NCI-H524 treated with DMSO at 0.1 percent for 48 hours (cell line): ENCODE measurements at regions not wholly inside any gene's neighbourhood (a gene's known extent, or its start where the extent isn't known, plus 50 kb on each side); places are given as distances from the start of the nearest gene placed in this dataset.
A peak's percentile ranks its signal among the peaks of the same experiment; 100 is the strongest.
"Not testable (repeated sequence)": the region's sequence is repeated elsewhere in the genome, so short reads cannot be mapped to it uniquely, and the experiment has no call there.

Experiments used
- DNase-seq: peaks from one replicate; lab custom pipeline; 2025; lab: John Stamatoyannopoulos, UW

DNA sequence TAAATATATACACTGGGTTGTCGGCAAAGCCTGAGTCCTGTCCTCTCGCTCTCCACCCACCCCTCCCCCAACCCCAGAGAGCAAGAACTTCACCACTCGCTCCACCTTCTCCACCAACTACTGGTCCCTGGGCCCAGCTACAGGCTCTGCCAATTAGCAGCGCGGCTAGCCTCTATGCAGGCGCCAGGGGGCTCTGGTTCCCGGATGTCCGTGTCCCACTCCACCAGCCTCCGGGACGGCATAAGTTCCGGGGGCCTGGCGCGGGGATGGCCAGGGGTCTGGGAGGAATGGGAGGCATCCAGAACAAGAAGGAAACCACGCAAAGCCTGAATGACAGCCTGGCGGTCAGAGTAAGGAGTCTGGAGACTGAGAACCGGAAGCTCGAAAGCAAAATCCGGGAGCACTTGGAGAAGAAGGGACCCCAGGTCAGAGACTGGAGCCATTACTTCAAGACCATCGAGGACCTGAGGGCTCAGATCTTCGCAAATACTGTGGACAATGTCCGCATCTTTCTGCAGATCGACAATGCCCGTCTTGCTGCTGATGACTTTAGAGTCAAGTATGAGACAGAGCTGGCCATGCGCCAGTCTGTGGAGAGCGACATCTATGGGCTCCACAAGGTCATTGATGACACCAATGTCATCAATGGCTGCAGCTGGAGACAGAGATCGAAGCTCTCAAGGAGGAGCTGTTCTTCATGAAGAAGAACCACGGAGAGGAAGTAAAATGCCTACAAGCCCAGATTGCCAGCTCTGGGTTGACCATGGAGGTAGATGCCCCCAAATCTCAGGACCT, 224.3 kb upstream of the ID4 start:
- not testable (repeated sequence) for DNase-seq

DNA sequence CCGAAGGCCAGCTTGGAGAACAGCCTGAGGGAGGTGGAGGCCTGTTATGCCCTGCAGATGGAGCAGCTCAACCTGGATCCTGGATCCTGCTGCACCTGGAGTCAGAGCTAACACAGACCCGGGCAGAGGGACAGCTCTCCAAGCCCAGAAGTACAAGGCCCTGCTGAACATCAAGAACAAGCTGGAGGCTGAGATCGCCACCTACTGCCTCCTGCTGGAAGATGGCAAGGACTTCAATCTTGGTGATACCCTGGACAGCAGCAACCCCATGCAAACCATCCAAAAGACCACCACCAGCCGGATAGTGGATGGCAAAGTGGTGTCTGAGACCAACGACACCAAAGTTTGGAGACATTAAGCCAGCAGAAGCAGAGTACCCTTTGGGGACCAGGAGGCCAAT, 223.5 kb upstream of the ID4 start:
- no peak for DNase-seq

DNA sequence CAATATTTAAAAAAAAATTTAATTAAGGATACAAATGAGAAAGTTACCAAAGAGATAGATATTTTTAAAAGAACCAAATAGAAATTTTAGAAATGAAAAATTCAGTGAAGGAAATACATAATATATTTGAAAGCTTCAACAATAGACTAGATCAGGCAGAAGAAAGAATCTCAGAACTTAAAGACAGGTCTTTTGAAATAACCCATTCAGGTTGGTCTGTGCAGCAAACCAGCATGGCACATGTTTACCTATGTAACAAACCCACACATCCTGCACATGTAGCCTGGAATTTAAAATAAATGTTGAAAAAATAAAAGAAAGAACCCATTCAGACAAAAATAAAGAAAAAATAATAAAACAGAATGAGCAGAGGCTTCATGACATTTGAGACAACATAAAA, 221.1 kb upstream of the ID4 start:
- DNase-seq: no peak

DNA sequence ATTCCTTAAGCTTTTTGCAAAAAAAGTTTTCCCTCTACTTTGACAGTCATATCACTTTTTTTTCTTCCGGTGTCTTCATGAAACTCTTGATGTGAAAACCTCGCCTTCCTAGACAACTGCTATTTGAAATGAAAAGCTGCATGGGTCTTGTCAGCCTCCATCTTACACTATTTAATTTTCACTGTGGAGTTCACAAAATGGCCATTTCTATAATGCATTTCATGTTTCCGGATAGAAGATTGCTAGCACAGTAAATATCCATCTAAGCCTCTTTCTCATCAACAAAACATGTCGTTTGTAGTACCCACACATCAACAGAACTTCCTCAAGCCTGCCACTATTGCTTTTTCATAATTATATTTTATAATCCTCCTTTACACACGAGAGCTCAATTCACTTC, 204.9 kb upstream of the ID4 start:
- DNase-seq: no peak

DNA sequence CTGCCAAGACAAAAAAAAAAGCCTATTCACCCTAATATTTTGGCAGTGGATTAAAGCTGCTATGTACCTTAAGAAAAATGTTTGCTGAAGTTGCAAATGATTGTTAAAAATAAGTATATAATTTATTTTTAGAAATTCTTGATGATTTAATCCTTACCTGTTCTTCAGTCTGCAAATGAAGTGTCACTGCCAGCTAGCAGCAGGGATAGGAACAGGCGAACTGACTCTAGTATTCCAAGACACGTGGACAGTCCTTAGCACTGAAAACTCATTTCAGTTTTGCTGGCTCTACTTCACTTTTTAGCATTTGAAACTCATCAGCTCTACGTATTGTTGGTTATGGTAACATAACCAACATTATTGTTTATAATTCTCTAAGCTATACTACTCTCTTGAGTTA, 204.4 kb upstream of the ID4 start:
- DNase-seq: no peak

DNA sequence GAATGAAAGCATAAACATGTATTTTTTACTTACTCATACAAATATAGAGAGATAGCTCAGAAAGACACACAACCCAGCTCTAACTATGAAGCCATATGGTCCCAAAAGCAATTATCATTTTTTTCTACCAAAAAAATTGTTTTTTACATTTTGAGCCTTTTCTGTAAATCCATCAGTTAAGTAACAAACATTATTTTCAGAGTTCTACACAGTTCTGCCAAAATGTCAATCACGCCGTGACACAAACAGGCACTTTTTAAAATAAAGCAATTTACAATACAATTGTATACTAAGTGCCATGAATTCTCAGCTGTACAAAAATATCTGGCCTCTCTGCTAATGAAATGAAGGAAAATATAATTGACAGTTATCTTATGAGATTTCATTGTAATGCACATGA, 201.4 kb upstream of the ID4 start:
- DNase-seq: no peak

DNA sequence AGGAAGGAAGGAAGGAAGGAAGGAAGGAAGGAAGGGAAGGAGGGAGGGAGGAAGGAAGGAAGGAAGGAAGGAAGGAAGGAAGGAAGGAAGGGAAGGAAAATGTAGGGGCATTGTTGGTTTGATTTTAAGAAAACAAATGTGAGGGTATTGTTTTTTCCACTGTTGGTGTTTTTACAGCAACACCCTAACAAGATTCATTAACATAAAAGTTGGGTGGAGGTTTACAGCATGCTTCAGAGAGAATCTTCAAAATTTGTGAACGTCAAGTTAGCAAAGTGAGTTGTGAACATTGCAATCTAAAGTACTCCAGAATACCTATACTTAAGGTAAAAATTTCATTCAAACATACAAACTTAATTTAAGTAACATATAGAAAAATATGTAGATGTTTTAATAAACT, 200.2 kb upstream of the ID4 start:
- no peak for DNase-seq

DNA sequence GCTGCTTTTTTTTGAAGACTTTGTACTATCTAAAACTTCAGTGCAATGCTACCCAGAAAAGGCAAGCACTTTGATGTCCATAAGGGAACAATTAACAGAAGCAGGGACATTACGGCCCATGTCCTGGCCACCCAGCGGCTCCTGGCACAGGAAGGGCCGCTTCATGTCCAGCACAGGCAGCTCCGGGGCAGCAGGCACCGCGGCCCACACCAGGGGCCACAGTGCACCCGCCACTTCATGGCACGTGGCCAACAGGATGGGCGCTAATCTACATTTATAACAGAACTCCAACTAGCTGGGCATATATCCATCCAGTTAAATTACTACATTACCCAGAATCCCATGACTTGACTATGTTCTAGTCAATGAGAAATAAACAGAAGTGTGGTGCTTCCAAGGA, 198.2 kb upstream of the ID4 start:
- DNase-seq: no peak

DNA sequence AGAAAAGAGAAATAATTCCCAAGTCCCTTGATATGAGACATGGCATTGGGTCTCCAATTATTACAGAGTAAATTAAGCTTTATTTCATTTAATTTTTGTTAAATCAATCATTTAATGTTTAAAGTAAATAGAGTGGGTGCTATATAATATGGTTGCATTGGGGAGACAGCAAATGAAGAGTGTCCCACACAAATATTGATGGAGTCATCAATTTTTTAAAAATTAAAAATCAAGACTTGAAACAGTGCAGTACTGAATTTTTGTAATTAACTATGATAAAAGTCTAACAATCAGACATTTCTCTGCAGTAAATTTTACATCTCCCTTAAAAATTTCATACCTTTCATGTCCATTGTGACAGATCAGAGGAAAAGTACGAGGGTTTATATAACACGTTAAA, 193.9 kb upstream of the ID4 start:
- no peak for DNase-seq

DNA sequence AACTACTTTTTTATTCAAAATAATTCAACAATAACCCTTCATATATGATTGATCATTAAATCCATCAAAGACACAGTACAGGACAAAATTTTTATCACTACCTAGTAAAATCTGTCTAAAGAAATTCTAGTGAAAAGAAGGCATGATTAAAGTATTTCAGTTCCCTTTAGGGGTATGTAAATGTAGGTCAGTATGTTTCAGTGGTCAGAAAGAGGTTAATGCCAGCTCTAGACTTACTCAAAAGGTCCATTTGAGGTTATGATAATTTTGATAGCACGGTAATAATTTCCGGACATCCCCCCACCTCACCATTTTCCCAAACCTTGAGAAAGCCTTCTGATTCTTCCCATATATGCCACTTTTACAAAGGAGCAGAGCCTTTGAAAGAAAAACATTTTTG, 193.5 kb upstream of the ID4 start:
- DNase-seq: no peak

DNA sequence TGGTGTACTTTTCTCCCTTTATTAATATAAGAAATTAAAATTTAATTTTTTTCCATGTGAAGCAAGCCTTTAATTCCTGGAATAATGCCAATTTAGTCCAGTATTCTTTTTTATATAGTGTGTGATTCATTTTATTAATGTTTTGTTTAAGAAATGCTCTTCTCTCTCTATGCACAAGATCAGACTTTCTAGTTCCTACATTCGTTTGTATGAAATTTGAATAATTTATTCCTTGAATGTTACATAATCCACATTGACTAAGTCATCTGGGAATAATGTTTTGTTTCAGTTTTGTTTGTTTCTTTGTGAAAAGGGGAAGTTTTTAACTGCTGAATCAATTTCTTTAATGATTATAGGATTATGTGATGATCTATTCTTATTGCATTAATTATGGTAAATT, 181.4 kb upstream of the ID4 start:
- no peak for DNase-seq

DNA sequence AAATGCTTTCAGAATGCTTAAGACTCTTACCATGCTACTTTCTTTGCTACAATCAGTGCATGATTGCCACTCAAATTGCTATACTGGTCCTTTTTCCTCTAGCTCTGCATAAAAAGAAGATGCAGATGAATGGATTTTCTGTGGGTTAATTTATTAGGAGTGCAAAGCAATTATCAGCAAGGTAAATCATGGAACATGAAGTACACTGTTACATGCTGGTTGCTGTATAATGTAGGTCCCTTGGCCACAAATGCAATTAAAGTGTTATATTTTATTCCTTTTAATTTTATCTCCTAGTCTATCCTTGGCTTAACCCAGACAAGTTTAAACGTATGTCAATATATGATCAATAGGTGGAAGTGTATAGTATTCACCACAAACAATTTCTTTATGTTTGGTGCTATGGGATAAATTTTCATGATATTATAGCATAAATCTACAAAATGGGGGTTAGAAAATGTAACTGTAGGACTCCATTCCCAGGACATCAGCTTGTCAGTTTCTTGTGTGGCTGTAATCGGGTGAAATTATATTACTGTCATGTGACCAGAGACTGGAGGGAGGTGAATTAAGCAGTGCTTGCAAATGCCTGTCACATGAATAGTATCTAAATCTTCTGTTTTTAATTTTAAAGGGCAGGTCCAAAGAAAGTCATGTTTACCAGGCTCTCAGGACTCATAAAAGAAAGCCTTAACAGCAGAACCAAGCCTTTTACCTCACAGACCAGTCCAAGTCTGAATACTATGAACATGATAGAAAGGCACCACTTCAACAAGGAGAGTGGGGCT, 176.9 kb upstream of the ID4 start:
- DNase-seq: no peak

DNA sequence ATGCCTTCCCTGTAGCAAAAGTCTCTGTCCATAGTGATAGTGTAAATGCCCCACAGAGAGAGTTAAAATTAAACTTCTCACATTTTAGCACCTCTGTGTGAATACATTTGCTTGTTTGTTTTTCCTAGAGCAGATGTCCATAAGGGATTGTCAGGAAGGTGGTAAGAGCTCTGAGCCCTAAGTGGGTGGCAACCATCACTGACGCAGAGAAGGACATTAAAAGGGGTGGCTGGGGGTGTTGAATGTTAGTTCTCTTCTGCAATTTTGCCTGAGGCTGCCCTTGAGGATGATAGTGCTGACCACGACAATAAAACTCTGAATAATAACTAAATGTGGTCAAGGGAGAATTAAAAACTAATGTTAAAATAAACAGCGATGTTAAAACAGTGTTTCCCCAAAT, 174.3 kb upstream of the ID4 start:
- no peak for DNase-seq

DNA sequence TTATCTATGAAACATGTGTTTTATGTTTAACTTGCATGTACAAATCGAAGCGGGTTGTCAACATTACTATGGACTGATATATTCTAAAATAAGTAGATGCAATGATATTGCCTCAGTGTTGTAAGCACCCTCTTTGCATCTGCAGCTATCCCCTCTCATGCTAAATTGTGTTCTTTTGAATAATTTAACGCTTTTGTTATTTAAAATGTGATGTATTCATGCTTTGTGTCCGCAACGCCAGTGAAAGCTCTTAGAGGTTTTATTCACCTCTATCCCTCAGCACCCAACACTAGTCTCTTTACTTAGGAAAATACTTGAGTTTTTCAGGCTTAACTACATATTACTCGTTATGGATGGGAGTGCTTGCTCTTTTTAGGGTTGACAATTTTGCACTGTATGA, 173.7 kb upstream of the ID4 start:
- DNase-seq: no peak

DNA sequence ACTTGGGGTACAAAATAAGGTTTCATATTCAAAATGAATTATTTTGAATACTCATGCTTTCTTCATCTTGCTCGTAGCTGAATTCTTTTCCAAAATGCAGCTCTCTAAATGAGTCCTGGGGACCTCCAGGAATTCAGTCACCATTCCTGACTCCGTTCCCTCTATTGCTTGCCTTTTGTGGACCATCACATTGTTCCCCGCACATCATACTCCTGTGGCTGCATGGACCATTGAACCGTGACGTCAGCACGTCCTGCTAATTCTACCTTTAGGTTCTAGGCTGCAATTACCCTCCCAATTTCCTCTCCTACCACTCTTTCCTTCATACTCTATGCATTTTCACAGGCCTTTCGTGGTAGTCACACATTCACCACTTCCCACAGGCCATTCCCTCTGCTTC, 173.1 kb upstream of the ID4 start:
- DNase-seq: no peak

DNA sequence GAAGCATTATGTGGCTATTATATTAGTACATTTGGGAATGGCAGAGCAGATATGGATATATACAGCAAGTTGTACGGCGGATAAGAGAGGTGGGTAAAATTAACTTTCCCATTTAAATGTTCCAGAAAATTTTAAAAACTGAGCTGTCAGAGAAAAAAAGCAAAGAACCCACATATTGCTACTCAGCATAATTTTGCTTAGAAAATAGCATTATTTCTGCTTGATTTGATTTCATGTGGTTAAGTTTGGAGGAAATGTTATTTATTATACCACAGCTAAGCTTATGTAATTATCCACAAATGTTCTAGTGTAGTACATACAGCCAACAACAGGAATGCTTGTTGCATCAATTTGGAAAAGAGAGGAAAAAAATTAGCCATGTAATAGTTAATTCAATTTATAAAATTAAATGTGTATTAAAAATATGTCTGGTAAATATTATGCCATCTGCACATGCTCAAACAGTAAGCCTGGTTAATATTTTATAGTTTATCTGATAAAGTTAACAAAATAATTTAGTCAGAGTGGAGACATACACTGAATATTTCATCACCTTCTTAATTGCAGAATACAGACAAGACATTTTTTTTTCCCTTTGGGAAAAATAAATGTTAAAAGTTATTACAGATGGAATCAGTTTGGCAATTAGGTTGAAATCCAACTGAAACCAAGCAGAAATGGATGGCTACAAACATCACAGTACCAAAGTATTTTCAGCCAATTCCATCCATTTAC, 172.1 kb upstream of the ID4 start:
- DNase-seq: no peak

DNA sequence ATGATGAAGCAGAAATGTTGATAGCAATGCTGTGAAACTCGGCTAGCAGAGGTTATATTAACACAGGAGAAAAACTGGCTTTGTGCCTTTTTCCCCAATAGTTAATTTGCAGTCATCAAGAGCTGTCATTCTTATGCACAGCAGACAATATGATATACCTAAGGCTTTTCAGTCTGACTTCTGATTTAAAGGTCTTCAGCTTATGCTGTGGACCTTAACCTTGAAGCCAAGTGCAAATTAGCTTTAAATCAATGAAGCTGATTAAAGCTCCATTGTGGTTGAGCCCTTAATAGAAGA, 171.6 kb upstream of the ID4 start:
- no peak for DNase-seq

DNA sequence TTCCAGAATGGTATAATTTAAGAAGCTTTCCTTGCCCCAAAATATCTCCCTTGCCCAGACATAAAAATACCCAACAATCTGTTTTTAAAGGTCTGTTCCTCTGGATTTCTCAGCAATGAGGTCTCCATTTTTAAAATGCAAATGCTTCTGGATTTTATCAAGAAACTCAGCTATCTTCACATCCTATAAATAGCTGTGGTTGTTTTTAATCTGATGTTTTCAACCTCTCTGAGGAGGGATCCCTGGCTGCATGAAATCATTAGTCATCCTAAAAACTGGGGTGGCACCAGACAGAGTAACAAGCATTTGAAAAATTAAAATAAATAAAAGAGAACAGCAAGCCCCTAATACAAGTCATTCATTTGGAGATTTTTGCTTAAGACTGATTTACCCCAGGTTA, 168.5 kb upstream of the ID4 start:
- no peak for DNase-seq

DNA sequence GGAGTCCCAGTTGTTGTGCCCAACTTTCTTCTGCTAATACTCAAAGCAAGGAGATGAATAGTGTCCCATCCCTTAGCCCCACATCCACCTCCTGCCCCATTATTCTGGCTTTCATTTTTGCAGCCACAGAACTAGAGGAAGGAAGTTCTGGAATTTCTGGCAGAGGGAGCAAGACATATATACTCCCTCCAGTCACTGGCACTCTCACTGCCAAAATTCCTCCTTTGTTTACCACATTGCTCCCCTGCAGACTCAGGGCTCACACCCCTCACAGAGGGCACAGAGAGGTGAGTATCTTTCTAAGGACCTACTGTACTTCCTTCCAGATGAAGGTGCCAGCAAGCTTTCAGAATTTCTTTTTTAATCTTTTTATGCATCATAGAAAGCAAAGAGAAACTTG, 168.0 kb upstream of the ID4 start:
- DNase-seq: no peak

DNA sequence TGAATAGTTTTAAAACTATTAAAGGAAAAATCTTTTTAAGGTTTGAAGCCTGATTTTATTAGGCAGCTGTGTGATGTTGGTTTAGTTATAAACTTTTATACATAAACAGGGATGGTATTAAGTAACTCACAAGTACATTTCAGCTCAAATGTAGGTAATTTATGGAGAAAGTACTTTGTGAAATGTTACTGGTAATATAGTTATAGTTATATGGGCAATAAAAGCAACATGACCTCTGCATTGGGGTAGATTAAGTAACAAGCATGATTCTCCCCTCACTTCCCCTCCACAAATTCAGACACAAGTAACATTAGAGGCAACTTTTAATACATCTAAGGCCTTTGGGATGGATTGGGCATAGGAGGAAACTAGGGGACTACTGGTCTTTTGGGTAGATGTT, 154.3 kb upstream of the ID4 start:
- DNase-seq: no peak

DNA sequence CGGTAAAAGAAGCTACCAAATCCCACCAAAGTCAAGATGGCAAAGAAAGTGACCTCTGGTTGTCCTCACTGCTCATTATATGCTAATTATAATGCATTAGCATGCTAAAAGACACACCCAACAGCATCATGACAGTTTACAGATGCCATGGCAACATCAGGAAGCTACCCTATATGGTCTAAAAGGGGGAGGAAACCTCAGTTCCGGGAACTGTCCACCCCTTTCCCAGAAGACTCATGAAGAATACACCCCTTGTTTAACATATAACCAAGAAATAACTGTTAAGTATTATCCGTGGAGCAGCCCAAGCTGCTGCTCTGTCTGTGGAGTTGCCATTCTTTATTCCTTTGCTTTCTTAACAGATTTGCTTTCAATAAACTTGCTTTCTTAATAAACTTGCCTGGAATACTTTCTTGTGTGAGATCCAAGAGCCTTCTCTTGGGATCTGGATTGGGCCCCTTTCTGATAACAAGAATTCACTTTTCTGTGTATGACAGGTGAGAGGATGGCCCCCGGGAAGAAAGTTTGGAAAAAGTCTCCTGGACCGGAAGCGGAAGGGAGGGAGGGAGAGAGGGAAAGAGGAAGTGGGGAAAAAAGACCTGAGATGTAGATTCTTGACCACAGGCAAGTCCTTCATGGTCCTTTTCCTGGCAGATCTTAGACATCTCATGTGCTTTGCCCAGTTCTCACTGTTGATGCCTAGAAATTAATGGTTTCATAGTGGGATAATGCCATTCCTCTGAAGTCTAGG, 146.7 kb upstream of the ID4 start:
- no peak for DNase-seq

DNA sequence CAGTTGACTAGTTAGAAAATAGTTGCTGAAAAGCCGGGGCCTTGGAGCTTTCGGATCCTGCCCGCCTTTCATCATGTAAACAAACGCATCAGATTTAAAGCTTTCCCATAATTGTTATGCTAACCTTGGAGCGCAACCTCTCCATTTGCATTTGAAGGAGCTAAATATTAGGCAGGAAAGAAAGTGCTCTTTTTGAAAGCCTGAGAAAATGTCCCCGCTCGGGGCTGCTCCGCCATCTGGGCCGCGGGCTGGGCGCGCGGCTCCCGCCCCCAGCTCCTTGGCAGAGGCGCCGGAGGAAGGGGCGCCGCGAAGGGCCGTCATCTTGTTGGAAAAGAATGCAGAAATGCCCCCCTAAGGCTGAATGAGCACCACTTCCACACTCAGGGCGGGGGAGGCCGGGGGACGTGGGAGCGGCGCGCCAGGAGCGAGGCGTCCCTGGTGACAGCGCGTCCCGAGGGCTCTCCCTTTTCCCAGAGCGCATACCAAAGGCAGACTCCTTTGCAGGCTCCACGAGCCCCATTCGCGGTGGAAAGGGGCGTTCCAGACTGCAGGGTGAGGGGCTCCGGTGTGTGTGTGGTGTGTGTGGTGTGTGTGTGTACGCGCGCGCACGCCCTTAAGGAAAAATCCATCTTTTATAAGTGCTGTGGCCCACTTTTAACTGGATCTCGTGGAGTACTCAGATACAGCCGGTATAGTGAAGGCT, 145.6 kb upstream of the ID4 start:
- peak; percentile 17 for DNase-seq
